OCI-LY1 (cell line): ENCODE measurements at regions not wholly inside any gene's neighbourhood (a gene's known extent, or its start where the extent isn't known, plus 50 kb on each side); places are given as distances from the start of the nearest gene placed in this dataset.

ENCODE experiments used
- H2AFZ ChIP-seq: fragments of 200-600 bp; sonication (generic), shearing (Covaris generic); 2 replicates; pipeline ENCODE4 v1.6.0; 2014; ENCODE audit warnings: antibody characterized with exemption, mild to moderate bottlenecking, low read length
- H3F3A ChIP-seq: fragments of 200-600 bp; sonication (generic), shearing (Covaris generic); 2 replicates; pipeline ENCODE4 v1.6.0; 2014; ENCODE audit warnings: mild to moderate bottlenecking, antibody characterized with exemption, low read length, moderate library complexity; ENCODE audit not compliant: insufficient read depth
- H3K27ac ChIP-seq: fragments of 200-600 bp; sonication (generic); 2 replicates; pipeline ENCODE4 v1.5.1; 2014; ENCODE audit warnings: low read length, mixed run types, mild to moderate bottlenecking, low read depth; ENCODE audit not compliant: poor library complexity, severe bottlenecking
- H3K27me3 ChIP-seq: fragments of 200-600 bp; sonication (generic); 2 replicates; pipeline ENCODE4 v1.6.0; 2014; ENCODE audit warnings: antibody characterized with exemption, mild to moderate bottlenecking, low read length, moderate library complexity; ENCODE audit not compliant: insufficient read depth
- H3K36me3 ChIP-seq: fragments of 200-600 bp; sonication (generic); 2 replicates; pipeline ENCODE4 v1.6.1; 2014; ENCODE audit warnings: mild to moderate bottlenecking, antibody characterized with exemption, low read length, moderate library complexity, mixed read lengths; ENCODE audit not compliant: insufficient read depth
- H3K4me1 ChIP-seq: fragments of 200-600 bp; sonication (generic); 2 replicates; pipeline ENCODE4 v1.5.1; 2014; ENCODE audit warnings: mild to moderate bottlenecking, low read length, moderate library complexity; ENCODE audit not compliant: insufficient read depth, severe bottlenecking
- H3K4me2 ChIP-seq: fragments of 200-600 bp; sonication (generic), shearing (Covaris generic); 2 replicates; pipeline ENCODE4 v1.6.1; 2014; ENCODE audit warnings: low read length
- H3K4me3 ChIP-seq: fragments of 200-600 bp; sonication (generic); 2 replicates; pipeline ENCODE4 v1.5.1; 2014; ENCODE audit warnings: low read length, low read depth, mild to moderate bottlenecking, mixed read lengths; ENCODE audit not compliant: poor library complexity, severe bottlenecking
- H3K79me2 ChIP-seq: fragments of 200-600 bp; shearing (Covaris generic); 2 replicates; pipeline ENCODE4 v1.6.1; 2016; ENCODE audit warnings: mixed run types, low read length, mixed read lengths; ENCODE audit not compliant: insufficient read depth
- H3K9ac ChIP-seq: fragments of 200-600 bp; sonication (generic), shearing (Covaris generic); 2 replicates; pipeline ENCODE4 v1.6.1; 2014; ENCODE audit warnings: mild to moderate bottlenecking, low read length, mixed read lengths
- H3K9me2 ChIP-seq: fragments of 200-600 bp; sonication (generic), shearing (Covaris generic); 2 replicates; pipeline ENCODE4 v1.6.1; 2014; ENCODE audit warnings: low read depth, mild to moderate bottlenecking, low read length, mixed read lengths
- H3K9me3 ChIP-seq: fragments of 200-600 bp; shearing (Covaris generic); 2 replicates; pipeline ENCODE4 v1.6.1; 2014; ENCODE audit warnings: low read length, mixed read lengths
- H4K20me1 ChIP-seq: fragments of 200-600 bp; sonication (generic), shearing (Covaris generic); 2 replicates; pipeline ENCODE4 v1.6.0; 2016; ENCODE audit warnings: mild to moderate bottlenecking, low read length; ENCODE audit not compliant: insufficient read depth
- EZH2 ChIP-seq: fragments of 200-600 bp; sonication (generic), shearing (Covaris generic); IDR thresholded peaks from 2 replicates; pipeline ENCODE4 v1.8.0; 2017; ENCODE audit warnings: borderline replicate concordance, mixed run types, mild to moderate bottlenecking, antibody characterized with exemption, low read length, moderate library complexity, mixed read lengths
- TF ChIP-seq, protein P1 (sequence below): fragments of 200-600 bp; sonication (generic), shearing (Covaris generic); IDR thresholded peaks from 2 replicates; pipeline ENCODE4 v1.5.1; 2017; ENCODE audit warnings: mild to moderate bottlenecking, antibody characterized with exemption, low read length, moderate library complexity, mixed read lengths

DNA sequence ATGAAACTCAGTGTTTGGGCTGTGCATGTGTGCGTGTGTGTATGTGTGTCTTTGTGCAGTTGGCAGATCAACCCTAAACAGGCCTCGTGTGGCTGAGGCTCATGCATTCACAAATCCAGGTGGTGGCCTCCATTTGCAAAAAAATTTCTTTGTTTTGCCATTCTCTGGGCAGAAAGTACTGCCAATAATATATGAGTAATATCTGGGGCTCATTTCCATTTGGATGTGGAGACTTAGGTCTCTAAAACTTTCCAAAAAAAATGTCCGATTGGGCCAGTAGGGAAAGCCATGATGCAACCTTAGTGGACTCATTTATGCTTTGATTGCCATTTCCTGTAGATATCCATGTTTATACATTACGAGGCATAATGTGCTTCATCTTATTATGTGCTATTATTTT lies 77.9 kb upstream of the RPS23 start:
- Histone ChIP-seq H3F3A (no peaks in the 10 kb centered on the region), H3K79me2 (no peaks in the 10 kb centered on the region), H3K4me1 (no peaks in the 10 kb centered on the region), H3K4me3 (no peak overlapping the region), H3K9me2 (no peaks in the 10 kb centered on the region), H3K27ac (no peak overlapping the region), H3K36me3 (no peaks in the 10 kb centered on the region), H3K9ac (no peak overlapping the region), H3K4me2 (no peak overlapping the region), H4K20me1 (no peaks in the 10 kb centered on the region), H3K9me3 (no peaks in the 10 kb centered on the region), H3K27me3 (no peaks in the 10 kb centered on the region), H2AFZ (no peak overlapping the region)
- TF ChIP-seq, protein P1, sequence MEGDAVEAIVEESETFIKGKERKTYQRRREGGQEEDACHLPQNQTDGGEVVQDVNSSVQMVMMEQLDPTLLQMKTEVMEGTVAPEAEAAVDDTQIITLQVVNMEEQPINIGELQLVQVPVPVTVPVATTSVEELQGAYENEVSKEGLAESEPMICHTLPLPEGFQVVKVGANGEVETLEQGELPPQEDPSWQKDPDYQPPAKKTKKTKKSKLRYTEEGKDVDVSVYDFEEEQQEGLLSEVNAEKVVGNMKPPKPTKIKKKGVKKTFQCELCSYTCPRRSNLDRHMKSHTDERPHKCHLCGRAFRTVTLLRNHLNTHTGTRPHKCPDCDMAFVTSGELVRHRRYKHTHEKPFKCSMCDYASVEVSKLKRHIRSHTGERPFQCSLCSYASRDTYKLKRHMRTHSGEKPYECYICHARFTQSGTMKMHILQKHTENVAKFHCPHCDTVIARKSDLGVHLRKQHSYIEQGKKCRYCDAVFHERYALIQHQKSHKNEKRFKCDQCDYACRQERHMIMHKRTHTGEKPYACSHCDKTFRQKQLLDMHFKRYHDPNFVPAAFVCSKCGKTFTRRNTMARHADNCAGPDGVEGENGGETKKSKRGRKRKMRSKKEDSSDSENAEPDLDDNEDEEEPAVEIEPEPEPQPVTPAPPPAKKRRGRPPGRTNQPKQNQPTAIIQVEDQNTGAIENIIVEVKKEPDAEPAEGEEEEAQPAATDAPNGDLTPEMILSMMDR: no peak
- no peak for TF ChIP-seq EZH2

DNA sequence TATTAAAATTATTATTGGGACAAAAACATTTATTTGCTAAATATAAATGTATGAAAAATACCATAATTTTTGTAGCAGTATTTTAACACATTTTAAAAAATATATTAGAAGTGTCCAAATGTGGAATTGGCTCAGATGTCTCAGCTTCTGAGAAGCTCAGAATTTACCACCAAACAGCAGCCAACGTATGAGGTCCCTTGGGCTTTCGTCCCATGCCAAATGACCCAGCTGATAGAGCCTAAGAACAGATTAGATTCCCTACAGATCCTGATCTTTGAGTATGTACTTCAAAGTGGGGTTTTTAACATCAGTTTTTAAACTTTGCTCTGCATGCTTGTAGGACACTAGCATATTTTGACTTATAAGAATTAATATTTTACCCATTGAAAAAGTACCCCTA lies 77.3 kb upstream of the RPS23 start:
- Histone ChIP-seq H3K36me3 (no peaks in the 10 kb centered on the region), H3K9ac (no peak overlapping the region), H3K4me3 (no peak overlapping the region), H2AFZ (no peak overlapping the region), H3K4me1 (no peaks in the 10 kb centered on the region), H3K9me2 (no peaks in the 10 kb centered on the region), H3K9me3 (no peaks in the 10 kb centered on the region), H3F3A (no peaks in the 10 kb centered on the region), H3K4me2 (no peak overlapping the region), H3K27ac (no peak overlapping the region), H3K79me2 (no peaks in the 10 kb centered on the region), H4K20me1 (no peaks in the 10 kb centered on the region), H3K27me3 (no peaks in the 10 kb centered on the region)
- no peak for TF ChIP-seq EZH2

DNA sequence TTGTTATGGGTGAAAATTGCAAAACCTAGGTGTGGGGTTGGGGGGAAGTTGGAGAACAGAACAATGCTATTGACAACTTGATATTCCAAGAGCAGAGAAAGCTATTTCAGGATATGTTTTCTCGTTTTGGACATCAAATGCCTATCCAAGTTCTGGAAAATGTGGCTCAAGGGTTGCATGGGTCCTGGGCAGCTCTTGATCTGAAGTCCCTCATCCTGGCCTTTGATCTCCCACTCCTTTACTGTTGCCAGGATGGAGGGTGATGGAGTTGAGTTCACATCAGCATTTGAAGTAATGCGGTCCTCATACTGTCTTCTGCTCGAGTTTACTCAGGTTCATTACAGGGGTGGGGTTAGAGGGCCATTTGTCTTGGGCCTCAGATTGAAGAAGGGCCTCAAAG lies 76.9 kb upstream of the RPS23 start:
- no peak overlapping the region for H3K4me3 ChIP-seq
- H4K20me1 ChIP-seq: no peaks in the 10 kb centered on the region
- no peak overlapping the region for H3K27ac ChIP-seq
- H3K27me3 ChIP-seq: no peaks in the 10 kb centered on the region
- H3K9me2 ChIP-seq: no peaks in the 10 kb centered on the region
- no peaks in the 10 kb centered on the region for H3F3A ChIP-seq
- no peak overlapping the region for H3K4me2 ChIP-seq
- no peak overlapping the region for H2AFZ ChIP-seq
- H3K4me1 ChIP-seq: no peaks in the 10 kb centered on the region
- H3K79me2 ChIP-seq: no peaks in the 10 kb centered on the region
- TF ChIP-seq, protein P1: no peak
- no peak for TF ChIP-seq EZH2
- H3K36me3 ChIP-seq: no peaks in the 10 kb centered on the region
- H3K9ac ChIP-seq: no peak overlapping the region
- H3K9me3 ChIP-seq: no peaks in the 10 kb centered on the region

DNA sequence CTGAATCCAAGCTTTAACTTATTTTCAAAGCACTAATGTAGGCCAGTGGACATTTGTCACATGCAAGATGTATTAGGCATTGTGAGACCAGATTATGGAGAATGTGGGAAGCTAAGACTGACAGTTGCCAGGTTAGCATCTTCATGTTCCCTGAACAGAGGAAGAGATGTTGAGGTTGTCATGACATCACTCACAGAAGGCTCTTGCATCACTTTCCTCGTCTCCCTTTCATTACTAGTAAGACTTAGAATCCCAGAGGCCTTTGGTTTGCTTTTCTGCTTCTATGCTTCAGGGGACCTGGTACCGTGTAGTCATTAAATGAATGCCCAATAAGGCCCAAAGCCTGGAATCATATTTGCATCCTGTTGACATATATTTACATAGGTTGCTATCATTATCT lies 76.4 kb upstream of the RPS23 start:
- H3K9me3 ChIP-seq: no peaks in the 10 kb centered on the region
- H3K27me3 ChIP-seq: no peaks in the 10 kb centered on the region
- no peaks in the 10 kb centered on the region for H3K36me3 ChIP-seq
- H4K20me1 ChIP-seq: no peaks in the 10 kb centered on the region
- H3K79me2 ChIP-seq: no peaks in the 10 kb centered on the region
- no peaks in the 10 kb centered on the region for H3F3A ChIP-seq
- no peaks in the 10 kb centered on the region for H3K9me2 ChIP-seq
- no peak overlapping the region for H3K4me2 ChIP-seq
- H3K27ac ChIP-seq: no peak overlapping the region
- TF ChIP-seq EZH2: no peak
- TF ChIP-seq, protein P1: no peak
- H3K4me3 ChIP-seq: no peak overlapping the region
- H3K4me1 ChIP-seq: no peaks in the 10 kb centered on the region
- H3K9ac ChIP-seq: no peak overlapping the region
- no peak overlapping the region for H2AFZ ChIP-seq
